K562 (cell line): ENCODE measurements at regions not wholly inside any gene's neighbourhood (a gene's known extent, or its start where the extent isn't known, plus 50 kb on each side); places are given as distances from the start of the nearest gene placed in this dataset.

ENCODE experiments used
- ATAC-seq: fragments of 200-7000 bp; cut with Tn5 transposase; 3 replicates; pipeline ENCODE4 v1.9.1; 2020; ENCODE audit warnings: moderate library complexity
- BruUV-seq: library from RNA; stranded (reverse); fragments of 400-500 nt; replicated peaks from 2 replicates; lab custom pipeline; 2021; lab: Mats Ljungman, UMichigan
- CTCF ChIA-PET: fragments of 300-600 bp; formaldehyde crosslinking; extraction: SDS; loops from one replicate; lab custom pipeline; 2021; ENCODE audit warnings: low intra/inter-chr PET ratio; lab: Yijun Ruan, JAX
- POLR2A ChIA-PET: fragments of 300-600, 350-650 bp; sonication (Branson Sonifier 250); formaldehyde crosslinking; extraction: SDS; loops from one replicate; lab custom pipeline; 2021; ENCODE audit warnings: antibody characterized with exemption, inconsistent platforms; lab: Yijun Ruan, JAX
- DNase-seq, 4 experiments: peaks; one replicate each; pipeline versions ENCODE4 v3.0.0 to v3.0.0-alpha.2; 2011 to 2018; ENCODE audit warnings: low spot score in 3 of 4, mixed read lengths in 3 of 4; ENCODE audit errors: extremely low read depth in 1 of 4
- FAIRE-seq: peaks from 2 replicates; lab custom pipeline; 2011; peaks lifted over from hg19 to GRCh38; lab: Jason Lieb, UNC
- H2AFZ ChIP-seq: 2 replicates; pipeline ENCODE4 v1.6.0; 2011; ENCODE audit warnings: low read depth, low read length, control low read depth, inconsistent platforms
- H3K27ac ChIP-seq: fragments of 200-600 bp; 3 replicates; pipeline ENCODE4 v1.8.0; 2011; ENCODE audit warnings: low read depth, mild to moderate bottlenecking, control low read depth, inconsistent platforms, low read length, moderate library complexity, mixed read lengths; ENCODE audit errors: extremely low read depth
- H3K27me3 ChIP-seq, 2 experiments: fragments of 300-600 bp in 1 of 2; 2 replicates in 1 of 2; 3 replicates in 1 of 2; pipeline versions ENCODE4 v1.6.0 to v1.8.0; 2011; ENCODE audit warnings: inconsistent platforms in 2 of 2, low read length in 2 of 2, mild to moderate bottlenecking in 1 of 2, mixed read lengths in 1 of 2, moderate library complexity in 1 of 2; ENCODE audit not compliant: control insufficient read depth in 2 of 2, insufficient read depth in 2 of 2
- H3K36me3 ChIP-seq: fragments of 300-600 bp; 3 replicates; pipeline ENCODE4 v1.8.0; 2011; ENCODE audit warnings: mild to moderate bottlenecking, low read length, inconsistent platforms; ENCODE audit not compliant: control insufficient read depth, insufficient read depth
- H3K4me1 ChIP-seq, 2 experiments: fragments of 200-600 bp in 1 of 2; replicated peaks in 1 of 2; 2 replicates in 1 of 2; 3 replicates in 1 of 2; pipeline versions ENCODE4 v1.5.1 to v1.8.0; 2011; ENCODE audit warnings: inconsistent platforms in 2 of 2, low read length in 2 of 2, mild to moderate bottlenecking in 1 of 2, mixed read lengths in 1 of 2, moderate library complexity in 1 of 2; ENCODE audit not compliant: control insufficient read depth in 2 of 2, insufficient read depth in 2 of 2
- H3K4me2 ChIP-seq: 2 replicates; pipeline ENCODE4 v1.6.1; 2011; ENCODE audit warnings: low read length, control low read depth, inconsistent platforms, mixed read lengths; ENCODE audit not compliant: insufficient read depth
- H3K4me3 ChIP-seq: fragments of 200-600 bp; sonication (generic), shearing (Covaris generic); 2 replicates; pipeline ENCODE4 v1.5.1; 2016; ENCODE audit warnings: control low read depth, inconsistent platforms
- H3K79me2 ChIP-seq: fragments of 200-600 bp; 3 replicates; pipeline ENCODE4 v1.8.0; 2011; ENCODE audit warnings: low read length, inconsistent platforms; ENCODE audit not compliant: control insufficient read depth, insufficient read depth
- H3K9ac ChIP-seq, 2 experiments: 2 replicates each; pipeline versions ENCODE4 v1.6.0 to v1.6.1; 2011; ENCODE audit warnings: low read depth in 2 of 2, low read length in 2 of 2, control low read depth in 1 of 2, inconsistent platforms in 1 of 2, mild to moderate bottlenecking in 1 of 2, mixed read lengths in 1 of 2; ENCODE audit not compliant: insufficient read depth in 1 of 2
- H3K9me1 ChIP-seq: one replicate; pipeline ENCODE4 v1.6.0; 2011; ENCODE audit warnings: inconsistent platforms, mild to moderate bottlenecking, low read length, moderate library complexity; ENCODE audit not compliant: control insufficient read depth, insufficient read depth
- H3K9me3 ChIP-seq: replicated peaks from 2 replicates; pipeline ENCODE4 v1.5.1; 2011; ENCODE audit warnings: low read depth, low read length, inconsistent platforms; ENCODE audit not compliant: control insufficient read depth, insufficient read depth
- H4K20me1 ChIP-seq: replicated peaks from 2 replicates; pipeline ENCODE4 v1.6.1; 2011; ENCODE audit warnings: low read length, inconsistent platforms, mixed read lengths; ENCODE audit not compliant: control insufficient read depth, insufficient read depth
- ARNT ChIP-seq, 2 experiments: fragments of 450-650 bp; IDR thresholded peaks; 2 replicates each; pipeline ENCODE4 v1.6.1; 2016; ENCODE audit warnings: mild to moderate bottlenecking in 1 of 2
- CEBPZ ChIP-seq: fragments of 150-350 bp; IDR thresholded peaks from 2 replicates; pipeline ENCODE4 v1.6.1; 2014; ENCODE audit warnings: low read depth, mild to moderate bottlenecking, low read length, borderline replicate concordance
- MTA3 ChIP-seq: fragments of 450-650 bp; formaldehyde crosslinking; IDR thresholded peaks from 2 replicates; pipeline ENCODE4 v1.6.1; 2017; ENCODE audit warnings: mild to moderate bottlenecking, borderline replicate concordance
- SMARCA4 ChIP-seq: fragments of 450-650 bp; IDR thresholded peaks from 2 replicates; pipeline ENCODE4 v1.6.1; 2016
- USF2 ChIP-seq: sonication (generic); formaldehyde crosslinking; IDR thresholded peaks from 2 replicates; pipeline ENCODE4 v1.5.0; 2020; ENCODE audit warnings: missing genetic modification reagents
- ZKSCAN8 ChIP-seq: fragments of 200-800 bp; sonication (Bioruptor generic); IDR thresholded peaks from 2 replicates; pipeline ENCODE4 v1.6.1; 2016; ENCODE audit warnings: missing genetic modification characterization, missing compliant biosample characterization
- ZNF274 ChIP-seq: IDR thresholded peaks from 2 replicates; pipeline ENCODE4 v1.6.1; 2011; ENCODE audit warnings: low read depth, mild to moderate bottlenecking, low read length, moderate library complexity, borderline replicate concordance
- ZNF655 ChIP-seq: fragments of 250-450 bp; sonication (Bioruptor Pico); IDR thresholded peaks from 2 replicates; pipeline ENCODE4 v1.5.0; 2021
- WGBS: fragments of 100-300 bp; shearing (Covaris generic); methylation state at CpG from one replicate; pipeline ENCODE4 v1.1.6; 2016; ENCODE audit warnings: low coverage, mixed read lengths; ENCODE audit not compliant: insufficient coverage; ENCODE audit errors: missing lambda C conversion rate; 5-methylcytosine and 5-hydroxymethylcytosine counted together
- in situ Hi-C: fragments of 300-500 bp; cut with MboI; formaldehyde crosslinking; loops from 4 replicates; pipeline ENCODE4 v1.15.0; 2018; ENCODE audit warnings: inconsistent platforms, mixed read lengths
- intact Hi-C: fragments of 100-400 bp; cut with micrococcal nuclease; formaldehyde crosslinking; loops from 2 replicates; pipeline ENCODE4 v1.14.2; 2022
- TF ChIP-seq, protein P1 (sequence below): fragments of 450-650 bp; IDR thresholded peaks from 2 replicates; pipeline ENCODE4 v1.6.1; 2016; ENCODE audit warnings: mild to moderate bottlenecking

DNA sequence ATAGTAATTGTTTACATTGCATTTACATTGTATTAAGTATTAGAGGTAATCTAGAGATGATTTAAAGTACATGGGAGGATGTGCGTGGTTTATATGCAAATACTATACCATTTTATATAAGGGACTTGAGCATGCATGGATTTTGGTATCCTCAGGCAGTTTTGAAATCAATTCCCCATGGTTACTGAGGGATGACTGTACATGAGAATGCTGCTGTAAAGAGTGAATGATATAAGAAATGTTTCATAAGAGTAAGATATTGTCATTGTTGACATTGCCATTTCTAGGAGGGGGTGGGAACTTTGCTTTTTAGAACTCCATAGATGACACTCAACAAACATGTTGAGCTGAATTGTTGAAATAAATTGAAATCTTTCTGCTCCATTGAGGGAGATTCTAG, 185.0 kb downstream of the SEMA6A start:
- Histone ChIP-seq H3K9me1 (no peaks in the 10 kb centered on the region), H4K20me1 (no peaks in the 10 kb centered on the region), H3K36me3 (no peaks in the 10 kb centered on the region), H2AFZ (no peak overlapping the region), H3K4me3 (no peak overlapping the region), H3K9ac (no peak overlapping the region), H3K27ac (no peak overlapping the region), H3K4me1 (no peaks in the 10 kb centered on the region), H3K4me2 (no peak overlapping the region), H3K9me3 (no peaks in the 10 kb centered on the region), H3K79me2 (no peaks in the 10 kb centered on the region), H3K27me3 (no peaks in the 10 kb centered on the region)
- ChIA-PET POLR2A (no interaction called here), CTCF (no interaction called here)
- WGBS: 0% methylated on average over 1 of the region's 1 CpG
- FAIRE-seq (no peak), DNase-seq (no peak), ATAC-seq (no peak)
- intact Hi-C loops: no loop called here
- TF ChIP-seq ZKSCAN8 (CRISPR knock-in tag) (no peak), ZNF655 (no peak), SMARCA4 (no peak), ARNT (IDR thresholded peaks at IDR 0.05) (no peak), MTA3 (no peak), ZNF274 (no peak), CEBPZ (no peak), USF2 (CRISPR knock-in tag) (no peak)
- TF ChIP-seq, protein P1, sequence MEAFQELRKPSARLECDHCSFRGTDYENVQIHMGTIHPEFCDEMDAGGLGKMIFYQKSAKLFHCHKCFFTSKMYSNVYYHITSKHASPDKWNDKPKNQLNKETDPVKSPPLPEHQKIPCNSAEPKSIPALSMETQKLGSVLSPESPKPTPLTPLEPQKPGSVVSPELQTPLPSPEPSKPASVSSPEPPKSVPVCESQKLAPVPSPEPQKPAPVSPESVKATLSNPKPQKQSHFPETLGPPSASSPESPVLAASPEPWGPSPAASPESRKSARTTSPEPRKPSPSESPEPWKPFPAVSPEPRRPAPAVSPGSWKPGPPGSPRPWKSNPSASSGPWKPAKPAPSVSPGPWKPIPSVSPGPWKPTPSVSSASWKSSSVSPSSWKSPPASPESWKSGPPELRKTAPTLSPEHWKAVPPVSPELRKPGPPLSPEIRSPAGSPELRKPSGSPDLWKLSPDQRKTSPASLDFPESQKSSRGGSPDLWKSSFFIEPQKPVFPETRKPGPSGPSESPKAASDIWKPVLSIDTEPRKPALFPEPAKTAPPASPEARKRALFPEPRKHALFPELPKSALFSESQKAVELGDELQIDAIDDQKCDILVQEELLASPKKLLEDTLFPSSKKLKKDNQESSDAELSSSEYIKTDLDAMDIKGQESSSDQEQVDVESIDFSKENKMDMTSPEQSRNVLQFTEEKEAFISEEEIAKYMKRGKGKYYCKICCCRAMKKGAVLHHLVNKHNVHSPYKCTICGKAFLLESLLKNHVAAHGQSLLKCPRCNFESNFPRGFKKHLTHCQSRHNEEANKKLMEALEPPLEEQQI: no peak
- in situ Hi-C loops: no loop called here
- BruUV-seq: no TSS peak
